ENCODE measurements at regions not wholly inside any gene's neighbourhood (a gene's known extent, or its start where the extent isn't known, plus 50 kb on each side); places are given as distances from the start of the nearest gene placed in this dataset.

GRCh38 chr5:6248132-6248531, 130.2 kb downstream of the MED10 start:
- POLR2A ChIA-PET (ENCODE audit: partially characterized antibody), result no interaction called here
- no peak overlapping the region for H2AFZ ChIP-seq (ENCODE audit: low read length)
- H3K23me2 ChIP-seq (ENCODE audit: low read depth, low read length), result no peaks in the 10 kb centered on the region
- H4K91ac ChIP-seq (replicated peaks; ENCODE audit: insufficient read length, low read length), result no peak overlapping the region
- H3K36me3 ChIP-seq (ENCODE audit: control insufficient read depth in 2 of 4, insufficient read depth in 4 of 4, low read length in 3 of 4), result no peaks in the 10 kb centered on the region
- no peak overlapping the region for H3K4ac ChIP-seq (replicated peaks; ENCODE audit: insufficient read length, low read depth, low read length)
- no peak overlapping the region for H2AK5ac ChIP-seq (ENCODE audit: low read depth, low read length)
- no peaks in the 10 kb centered on the region for H3K79me1 ChIP-seq (ENCODE audit: low read depth, low read length)
- no peak overlapping the region for H4K5ac ChIP-seq (ENCODE audit: insufficient read length, low read depth, low read length)
- peaks cover 0 to 4% (median 0%) of the 10 kb centered on the region in 4 experiments; a peak in 1 of 7 replicates for H3K4me1 ChIP-seq (replicated peaks in 1 of 4; ENCODE audit: control insufficient read depth in 3 of 4, insufficient read depth in 4 of 4, low read length in 3 of 4)
- H4K8ac ChIP-seq (ENCODE audit: extremely low read depth, insufficient read depth, low read length), result no peak overlapping the region
- DNase-seq (ENCODE audit: low read depth in 1 of 2, low spot score in 2 of 2), result no peak
- no peaks in the 10 kb centered on the region for H3K79me2 ChIP-seq (ENCODE audit: control insufficient read depth in 1 of 2, insufficient read depth in 2 of 2, low read length in 2 of 2)
- no peak overlapping the region for H3K18ac ChIP-seq (ENCODE audit: extremely low read depth, low read length)
- H3K9me3 ChIP-seq (ENCODE audit: insufficient read depth in 2 of 2, low read depth in 1 of 2, low read length in 1 of 2), result no peaks in the 10 kb centered on the region
- H2BK5ac ChIP-seq (ENCODE audit: low read depth, low read length), result no peak overlapping the region
- no peak overlapping the region for H2BK12ac ChIP-seq (ENCODE audit: low read depth, low read length)
- H3K4me2 ChIP-seq (ENCODE audit: insufficient read depth in 1 of 2, low read depth in 2 of 2, low read length in 2 of 2), result no peak overlapping the region
- 97% methylated on average over 5 of the region's 5 CpGs; no CpG with 5 or more reads in 1 of the 2 experiments for WGBS, 2 experiments (ENCODE audit: extremely low coverage in 1 of 2, insufficient coverage in 1 of 2, insufficient read length in 1 of 2, insufficient replicate concordance in 2 of 2, low coverage in 1 of 2, low lambda C conversion rate in 2 of 2, missing lambda C conversion rate in 1 of 2)
- CTCF ChIA-PET (ENCODE audit: partially characterized antibody), result interaction anchor here (0.7 kb wide), 1 partner anchor 31 kb away, joined by 3 read pairs; no protein-coding TSS in a partner anchor
- H3K56ac ChIP-seq (replicated peaks; ENCODE audit: insufficient read length, low read depth, low read length), result no peak overlapping the region
- no peak overlapping the region for H3K9ac ChIP-seq (replicated peaks in 1 of 4; ENCODE audit: extremely low read depth in 1 of 4, low read depth in 3 of 4, low read length in 3 of 4)
- no peak overlapping the region for H3K27ac ChIP-seq (ENCODE audit: low read depth, low read length)
- H2BK15ac ChIP-seq (ENCODE audit: low read length), result no peak overlapping the region
- no peak overlapping the region for H2BK120ac ChIP-seq (replicated peaks; ENCODE audit: low read depth, low read length)
- no peaks in the 10 kb centered on the region for H3K27me3 ChIP-seq (replicated peaks in 1 of 4; ENCODE audit: control insufficient read depth in 3 of 4, extremely low read depth in 1 of 4, insufficient read depth in 3 of 4, low read length in 3 of 4)
- H3K23ac ChIP-seq (ENCODE audit: insufficient read length), result no peak overlapping the region
- no peaks in the 10 kb centered on the region for H4K20me1 ChIP-seq (replicated peaks in 1 of 2; ENCODE audit: control insufficient read depth in 1 of 2, insufficient read depth in 2 of 2, low read length in 2 of 2)
- no peak overlapping the region for H3K14ac ChIP-seq (ENCODE audit: insufficient read length)
- FAIRE-seq, result no peak
- H2BK20ac ChIP-seq (ENCODE audit: low read length), result no peak overlapping the region
- no peak overlapping the region for H3K4me3 ChIP-seq (ENCODE audit: extremely low read depth in 1 of 4, insufficient read depth in 2 of 4, low read depth in 3 of 4, low read length in 4 of 4)
- no peak for TF ChIP-seq RNF2 (IDR thresholded peaks at IDR 0.05; ENCODE audit: borderline replicate concordance, low read depth, low read length, missing control alignments, poor library complexity, severe bottlenecking)
- TF ChIP-seq POLR2A (IDR thresholded peaks at IDR 0.05; ENCODE audit: control extremely low read depth in 1 of 2, low read depth in 2 of 2, low read length in 2 of 2), result no peak
- TF ChIP-seq KDM5A (IDR thresholded peaks at IDR 0.05; ENCODE audit: low read length), result no peak
- TF ChIP-seq EP300 (IDR thresholded peaks at IDR 0.05; ENCODE audit: borderline replicate concordance in 1 of 2, low read depth in 2 of 2, low read length in 2 of 2), result no peak
- no peak for TF ChIP-seq ATF3 (IDR thresholded peaks at IDR 0.05; ENCODE audit: insufficient read depth, low read depth, low read length)
- no peak for TF ChIP-seq YY1 (IDR thresholded peaks at IDR 0.05; ENCODE audit: low read depth, low read length)
- no peak for TF ChIP-seq E2F6 (IDR thresholded peaks at IDR 0.05)
- no peak for TF ChIP-seq SUZ12 (IDR thresholded peaks at IDR 0.05; ENCODE audit: low read length)
- TF ChIP-seq CBX8 (IDR thresholded peaks at IDR 0.05; ENCODE audit: borderline replicate concordance, low read depth, low read length), result no peak
- no peak for TF ChIP-seq HDAC6 (IDR thresholded peaks at IDR 0.05; ENCODE audit: low read depth, low read length)

Data from H1 (cell line).